ENCODE measurements at regions not wholly inside any gene's neighbourhood (a gene's known extent, or its start where the extent isn't known, plus 50 kb on each side); places are given as distances from the start of the nearest gene placed in this dataset.

DNA sequence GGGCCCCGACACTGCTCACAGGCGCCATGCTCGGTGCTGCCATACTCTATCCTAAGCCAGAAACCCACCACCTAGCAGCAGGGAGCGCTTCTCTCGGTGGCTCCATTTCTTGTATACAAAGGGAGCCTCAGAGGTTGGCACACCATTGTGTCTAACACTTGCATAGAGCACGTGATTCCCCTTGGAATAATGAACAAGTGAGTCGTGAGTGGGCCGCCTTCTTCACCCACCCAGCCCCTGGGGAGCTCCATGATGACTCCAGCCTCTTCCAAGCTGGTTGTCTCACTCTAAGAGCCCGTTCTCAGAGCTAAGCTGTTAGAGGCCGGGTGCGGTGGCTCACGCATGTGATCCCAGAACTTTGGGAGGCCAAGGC, 82.3 kb upstream of the ZNF469 start:
- Histone ChIP-seq H3K9ac (replicated peaks in 1 of 4; ENCODE audit: extremely low read depth in 1 of 4, low read depth in 3 of 4, low read length in 3 of 4) (no peak overlapping the region), H3K4me2 (ENCODE audit: insufficient read depth in 1 of 2, low read depth in 2 of 2, low read length in 2 of 2) (no peak overlapping the region), H2AFZ (ENCODE audit: low read length) (no peak overlapping the region), H3K4me1 (replicated peaks in 1 of 4; ENCODE audit: control insufficient read depth in 3 of 4, insufficient read depth in 4 of 4, low read length in 3 of 4) (no peaks in the 10 kb centered on the region; a peak in 1 of 7 replicates), H4K91ac (replicated peaks; ENCODE audit: insufficient read length, low read length) (no peak overlapping the region), H2AK5ac (ENCODE audit: low read depth, low read length) (no peak overlapping the region), H3K36me3 (ENCODE audit: control insufficient read depth in 2 of 4, insufficient read depth in 4 of 4, low read length in 3 of 4) (no peaks in the 10 kb centered on the region; a peak in 1 of 8 replicates), H3K9me3 (ENCODE audit: insufficient read depth in 2 of 2, low read depth in 1 of 2, low read length in 1 of 2) (peaks cover 3 to 4% of the 10 kb centered on the region in 2 experiments; a peak in 2 of 4 replicates), H3K27me3 (replicated peaks in 1 of 4; ENCODE audit: control insufficient read depth in 3 of 4, extremely low read depth in 1 of 4, insufficient read depth in 3 of 4, low read length in 3 of 4) (no peaks in the 10 kb centered on the region), H3K27ac (ENCODE audit: low read depth, low read length) (no peak overlapping the region), H3K79me1 (ENCODE audit: low read depth, low read length) (peaks cover 2% of the 10 kb centered on the region; the same call in 1 of the 2 replicates), H3K56ac (replicated peaks; ENCODE audit: insufficient read length, low read depth, low read length) (no peak overlapping the region), H2BK120ac (replicated peaks; ENCODE audit: low read depth, low read length) (no peak overlapping the region), H3K4me3 (ENCODE audit: extremely low read depth in 1 of 4, insufficient read depth in 2 of 4, low read depth in 3 of 4, low read length in 4 of 4) (no peak overlapping the region), H4K20me1 (replicated peaks in 1 of 2; ENCODE audit: control insufficient read depth in 1 of 2, insufficient read depth in 2 of 2, low read length in 2 of 2) (peaks cover 0 to 8% of the 10 kb centered on the region in 2 experiments), H3K79me2 (ENCODE audit: control insufficient read depth in 1 of 2, insufficient read depth in 2 of 2, low read length in 2 of 2) (no peaks in the 10 kb centered on the region), H3K14ac (ENCODE audit: insufficient read length) (no peak overlapping the region), H3K23ac (ENCODE audit: insufficient read length) (no peak overlapping the region), H2BK15ac (ENCODE audit: low read length) (no peak overlapping the region), H4K5ac (ENCODE audit: insufficient read length, low read depth, low read length) (no peak overlapping the region), H3K4ac (replicated peaks; ENCODE audit: insufficient read length, low read depth, low read length) (no peak overlapping the region), H2BK12ac (ENCODE audit: low read depth, low read length) (no peak overlapping the region), H4K8ac (ENCODE audit: extremely low read depth, insufficient read depth, low read length) (no peak overlapping the region; the same call in 1 of the 2 replicates), H2BK20ac (ENCODE audit: low read length) (no peak overlapping the region), H3K18ac (ENCODE audit: extremely low read depth, low read length) (no peak overlapping the region), H2BK5ac (ENCODE audit: low read depth, low read length) (no peak overlapping the region), H3K23me2 (ENCODE audit: low read depth, low read length) (no peaks in the 10 kb centered on the region)
- WGBS, 2 experiments (ENCODE audit: extremely low coverage in 1 of 2, insufficient coverage in 1 of 2, insufficient read length in 1 of 2, insufficient replicate concordance in 2 of 2, low coverage in 1 of 2, low lambda C conversion rate in 2 of 2, missing lambda C conversion rate in 1 of 2) = 95% methylated on average over 9 of the region's 12 CpGs; no CpG with 5 or more reads in 1 of the 2 experiments
- ChIA-PET POLR2A (ENCODE audit: partially characterized antibody) (no interaction called here), CTCF (ENCODE audit: partially characterized antibody) (interaction anchor here (1.6 kb wide), 2 partner anchors 11 to 13 kb away, joined by 3 to 5 read pairs; no protein-coding TSS in a partner anchor)
- no peak for TF ChIP-seq CHD1 (IDR thresholded peaks at IDR 0.05; ENCODE audit: low read depth, low read length)
- no peak for TF ChIP-seq YY1 (IDR thresholded peaks at IDR 0.05; ENCODE audit: low read depth, low read length)
- no peak for TF ChIP-seq JUND (IDR thresholded peaks at IDR 0.05; ENCODE audit: low read length)
- TF ChIP-seq NRF1 (IDR thresholded peaks at IDR 0.05; ENCODE audit: low read depth, low read length) = no peak
- TF ChIP-seq BRCA1 (IDR thresholded peaks at IDR 0.05; ENCODE audit: low read depth, low read length) = no peak
- FAIRE-seq (no peak), DNase-seq (ENCODE audit: low read depth in 1 of 2, low spot score in 2 of 2) (no peak)

Data from H1 (cell line).